ENCODE measurements at regions not wholly inside any gene's neighbourhood (a gene's known extent, or its start where the extent isn't known, plus 50 kb on each side); places are given as distances from the start of the nearest gene placed in this dataset.
A peak's percentile ranks its signal among the peaks of the same experiment; 100 is the strongest.

DNA sequence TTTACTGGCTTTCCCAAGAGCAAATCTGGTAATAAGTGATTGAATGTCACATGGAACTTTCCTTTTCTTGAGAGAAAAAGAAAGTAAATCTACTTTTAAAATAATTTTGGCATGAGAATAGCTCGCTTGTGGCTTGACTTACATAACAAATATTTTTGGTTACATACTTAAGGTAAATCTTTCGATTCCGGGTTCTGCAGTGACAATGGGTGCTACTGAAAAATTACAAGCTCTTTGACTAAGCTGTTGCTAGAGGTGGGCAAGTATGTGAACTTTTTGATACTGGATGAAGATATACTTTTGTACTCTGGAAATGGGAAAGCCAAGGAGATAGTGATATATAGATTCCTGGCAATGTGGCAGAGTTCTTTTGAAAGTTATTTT is 51.9 kb upstream of the OTOL1 start:
- no peak for DNase-seq

DNA sequence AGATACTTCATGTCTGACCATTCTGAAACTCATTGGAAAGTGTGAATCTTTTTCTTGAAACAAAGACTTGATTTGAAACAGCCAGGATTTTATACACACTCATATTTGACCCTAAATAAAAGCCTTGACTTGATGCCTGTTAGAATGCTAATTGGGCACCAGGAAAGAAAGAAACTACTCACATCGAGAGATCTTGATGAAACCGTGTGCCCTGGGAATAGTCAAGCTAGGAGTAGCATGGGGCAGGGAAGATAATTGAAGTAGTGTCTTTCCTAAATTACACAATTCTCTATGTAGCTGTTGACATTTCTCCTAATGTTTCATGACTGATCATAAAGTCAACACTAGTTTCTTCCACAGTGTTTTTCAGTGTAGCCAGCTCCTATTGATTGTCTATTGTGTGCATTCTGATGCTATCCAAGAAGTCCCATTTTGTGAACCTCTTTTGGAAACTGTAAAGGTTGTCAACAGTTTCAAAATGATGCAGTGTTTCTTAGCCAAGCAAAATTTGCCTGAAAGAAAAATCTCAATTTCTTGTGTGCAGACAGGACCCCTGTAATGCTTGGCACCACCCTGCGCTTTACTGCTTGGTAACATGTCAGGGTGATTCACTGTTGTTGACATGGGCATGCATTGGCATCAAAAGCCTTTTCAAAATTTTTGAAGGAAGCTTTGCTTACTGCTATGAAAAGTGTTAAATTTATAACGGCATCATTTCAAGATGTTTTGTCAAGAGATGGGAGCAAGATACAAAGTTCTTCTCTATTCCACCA is 52.5 kb upstream of the OTOL1 start:
- DNase-seq: no peak

DNA sequence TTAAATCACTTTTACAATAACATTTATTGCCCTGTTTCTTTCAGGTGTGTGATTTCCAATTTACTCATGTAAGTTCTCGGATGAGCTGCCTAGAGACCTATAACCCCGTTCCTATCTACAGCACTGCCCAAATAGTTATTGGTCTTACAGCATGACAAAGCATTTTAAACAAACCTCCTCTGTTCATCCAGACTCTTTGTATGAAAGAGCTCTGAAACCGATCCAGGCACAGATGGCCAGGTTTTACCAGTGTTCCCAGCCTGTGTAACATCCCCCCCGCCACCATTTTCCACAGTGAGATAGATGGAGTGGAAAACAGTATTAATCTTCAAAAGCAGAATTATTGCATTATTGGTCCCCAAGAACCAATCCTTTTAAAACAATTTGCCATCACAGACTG is 59.0 kb upstream of the SPTSSB start:
- DNase-seq: no peak

DNA sequence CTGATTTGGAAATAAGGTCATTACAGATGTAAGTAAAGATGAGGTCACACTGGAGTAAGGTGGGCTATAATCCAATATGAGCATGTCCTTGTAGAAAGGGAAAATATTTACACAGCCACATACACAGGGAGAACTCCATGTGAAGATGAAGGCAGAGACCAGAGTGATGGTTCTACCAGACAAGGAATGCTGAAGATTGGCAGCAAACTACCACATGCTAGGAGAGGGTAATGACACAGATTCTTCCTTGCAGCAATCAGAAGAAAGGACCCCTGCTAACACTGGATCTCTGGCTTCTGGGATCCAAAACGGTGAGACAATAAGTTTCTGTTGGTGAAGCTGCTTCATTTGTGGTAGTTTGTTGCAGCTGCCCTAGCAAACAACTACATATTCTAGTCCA is 56.0 kb upstream of the SPTSSB start:
- no peak for DNase-seq

DNA sequence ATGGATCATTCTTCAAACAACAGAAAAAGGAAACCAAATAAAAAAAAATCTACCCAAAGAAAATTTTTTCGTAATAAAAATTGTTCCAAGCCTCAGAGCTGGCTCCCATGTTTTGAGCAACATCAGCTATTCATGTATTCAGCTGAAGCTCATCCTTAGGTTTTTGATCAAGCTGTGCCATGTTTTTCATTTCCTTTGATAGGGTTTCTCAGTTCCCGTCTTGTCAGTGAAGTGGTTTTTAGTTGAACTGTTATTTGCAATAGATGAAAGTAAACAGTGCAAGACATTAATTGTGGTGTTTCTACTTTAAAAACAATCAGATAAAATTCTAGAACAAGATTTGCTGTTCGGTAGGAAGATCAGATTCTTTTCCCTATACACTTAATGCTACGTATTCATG is 55.4 kb upstream of the SPTSSB start:
- DNase-seq: no peak

DNA sequence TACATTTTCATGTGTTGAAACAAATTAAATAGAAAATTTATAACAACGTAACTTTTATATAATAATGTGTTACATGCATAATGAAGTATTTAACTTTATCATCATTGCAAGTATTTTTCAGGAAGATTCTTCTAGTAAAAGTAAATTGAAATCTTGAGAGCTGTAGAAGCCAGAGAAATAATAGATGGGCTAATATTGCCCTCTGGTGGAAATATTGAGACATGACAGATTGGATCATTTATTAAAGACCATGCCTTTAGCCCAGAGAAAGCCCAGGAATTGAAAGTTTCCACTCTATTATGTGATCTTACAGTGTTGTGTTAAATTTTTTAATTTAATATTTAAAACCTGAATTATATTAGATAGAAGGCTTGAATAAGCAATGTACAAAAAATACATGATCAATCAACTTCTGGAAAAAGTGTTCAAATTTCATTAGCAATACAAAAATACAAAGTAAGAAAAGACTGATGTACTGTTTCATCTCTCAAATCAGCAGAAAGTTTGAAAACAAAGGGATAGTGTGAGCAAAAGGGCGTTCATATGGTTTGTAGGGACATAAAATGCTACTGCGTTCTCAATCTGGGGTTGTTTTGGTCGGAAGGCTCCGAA is 52.7 kb upstream of the SPTSSB start:
- peak; percentile 70 for DNase-seq

DNA sequence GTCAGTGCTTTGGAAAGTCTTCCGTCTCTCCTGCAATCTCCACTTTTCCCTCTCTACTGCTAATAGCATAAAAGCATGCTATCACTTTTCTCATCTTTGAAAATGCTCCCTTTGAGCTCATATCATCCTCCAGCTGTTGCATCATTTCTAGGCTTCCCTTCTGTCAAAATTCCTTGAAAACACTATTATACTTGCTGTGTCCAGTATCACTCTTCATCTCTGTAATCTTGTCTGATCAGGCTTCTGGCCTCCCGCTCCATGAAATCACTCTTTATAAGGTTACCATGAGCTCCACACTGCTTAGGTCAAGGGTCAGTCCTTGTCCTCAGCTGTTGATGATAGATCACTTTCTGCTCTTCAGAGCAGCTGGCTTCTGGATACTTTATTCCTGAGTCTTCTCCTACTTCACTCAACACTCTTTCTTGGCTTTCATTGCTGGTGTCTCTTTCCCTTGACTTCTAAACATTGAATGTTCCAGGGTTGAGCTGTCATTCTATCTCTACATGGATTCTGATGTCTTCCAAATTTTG is 50.9 kb upstream of the SPTSSB start:
- no peak for DNase-seq

Data from NCI-H1105 treated with DMSO at 0.1 percent for 48 hours (cell line).